GM19324 (cell line): ENCODE measurements at regions not wholly inside any gene's neighbourhood (a gene's known extent, or its start where the extent isn't known, plus 50 kb on each side); places are given as distances from the start of the nearest gene placed in this dataset.
"Not testable (repeated sequence)": the region's sequence is repeated elsewhere in the genome, so short reads cannot be mapped to it uniquely, and the experiment has no call there.

ENCODE experiments used
- ATAC-seq: cut with Tn5 transposase; IDR thresholded peaks from one replicate; pipeline ENCODE4 v1.9.1; 2021; ENCODE audit warnings: mild to moderate bottlenecking, moderate library complexity; ENCODE audit not compliant: unreplicated experiment, low FRiP score

DNA sequence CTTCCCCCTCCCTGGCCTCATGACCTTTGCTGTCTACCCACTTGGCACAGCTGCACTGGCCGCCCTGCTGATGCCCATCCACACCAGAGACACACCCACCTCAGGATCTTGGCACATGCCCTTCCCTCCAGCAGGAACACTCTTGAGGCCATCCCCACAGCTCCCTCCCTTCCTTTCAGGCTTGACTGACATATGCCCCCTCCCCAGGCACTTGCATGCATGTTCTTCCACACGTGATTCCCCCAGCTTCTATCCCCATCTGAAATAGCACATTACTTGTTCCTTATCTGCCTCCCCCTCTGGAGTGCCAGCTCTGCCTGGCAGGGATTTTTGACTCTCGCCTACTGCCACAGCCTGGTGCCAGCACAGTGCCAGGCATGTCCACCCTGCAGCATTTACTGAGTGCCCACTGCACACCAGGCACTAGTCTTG, 98.5 kb upstream of the SLC25A33 start:
- ATAC-seq: no peak

DNA sequence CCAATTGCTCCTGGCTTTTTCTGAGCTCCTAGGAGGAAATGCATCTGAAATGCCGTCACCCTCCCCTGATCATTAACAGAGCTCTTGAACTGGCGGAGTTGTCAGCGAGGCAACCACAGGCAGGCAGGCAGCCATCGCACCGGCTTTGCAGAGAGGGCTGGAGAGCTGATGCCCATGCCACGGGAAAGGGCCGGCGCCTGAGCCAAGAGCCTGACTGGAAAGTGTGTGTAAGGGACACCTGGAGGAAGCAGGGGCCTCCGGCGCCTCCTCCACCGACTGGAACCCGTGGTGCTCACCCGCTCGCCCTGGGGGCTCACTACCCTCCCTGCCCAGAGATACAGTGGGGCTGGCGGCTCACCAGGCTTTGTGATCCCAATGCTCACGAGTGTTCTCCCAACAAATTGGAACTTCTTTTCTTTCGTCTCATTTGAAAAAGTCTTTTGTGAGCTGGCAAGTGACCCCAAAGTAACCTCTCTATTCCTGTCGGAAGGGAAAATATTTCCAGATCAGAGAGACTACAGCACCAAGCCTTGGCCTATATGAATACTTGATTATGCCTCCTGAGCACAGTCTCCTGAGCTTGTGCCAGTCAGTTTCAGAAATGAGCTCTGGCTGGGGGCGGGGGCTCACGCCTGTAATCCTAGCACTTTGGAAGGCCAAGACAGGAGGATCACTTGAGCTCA, 97.7 kb upstream of the SLC25A33 start:
- ATAC-seq: no peak

DNA sequence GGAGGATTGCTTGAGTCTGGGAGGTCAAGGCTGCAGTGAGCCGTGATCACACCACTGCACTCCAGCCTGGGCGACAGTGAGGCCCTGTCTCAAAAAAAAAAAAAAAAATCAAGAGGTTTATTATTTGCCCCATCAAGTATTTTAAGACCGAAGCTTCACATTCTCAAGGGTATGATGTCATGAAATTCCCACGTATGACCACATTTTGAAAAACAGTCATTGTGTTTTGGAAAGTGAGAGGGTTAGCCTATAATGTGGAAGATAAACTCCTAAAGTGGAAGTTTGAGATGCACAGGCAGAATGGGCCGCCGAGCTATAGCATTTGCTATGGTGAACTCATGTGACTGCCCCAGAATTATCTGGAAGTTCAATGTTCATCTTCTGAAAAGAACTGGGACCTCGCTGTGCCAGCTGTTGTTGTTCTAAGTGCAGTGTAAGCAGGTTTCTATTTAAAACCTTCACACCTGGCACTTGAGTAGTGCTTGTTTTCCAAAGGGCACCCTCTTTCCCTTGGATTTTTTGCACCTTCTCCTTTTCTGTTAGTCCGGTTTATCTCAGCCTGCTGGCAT, 96.9 kb upstream of the SLC25A33 start:
- ATAC-seq: no peak

DNA sequence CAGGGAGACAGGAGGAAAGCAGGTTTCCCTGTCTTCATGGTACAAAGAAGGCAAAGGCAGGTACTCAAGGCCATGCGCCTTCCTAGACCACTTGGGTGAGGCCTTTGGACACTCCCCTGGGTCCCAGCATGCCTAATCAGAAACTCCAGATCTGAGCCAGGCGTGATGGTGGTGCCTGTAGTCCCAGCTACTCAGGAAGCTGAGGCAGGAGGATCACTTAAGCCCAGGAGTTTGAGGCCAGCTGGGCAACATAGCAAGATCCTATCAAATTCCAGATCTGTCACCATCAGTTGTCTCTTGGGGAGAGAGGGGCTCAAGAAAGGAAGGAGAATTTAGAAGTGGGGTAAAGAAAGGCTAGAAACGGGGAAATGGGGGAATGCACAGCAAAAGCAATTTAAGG, 96.3 kb upstream of the SLC25A33 start:
- no peak for ATAC-seq

DNA sequence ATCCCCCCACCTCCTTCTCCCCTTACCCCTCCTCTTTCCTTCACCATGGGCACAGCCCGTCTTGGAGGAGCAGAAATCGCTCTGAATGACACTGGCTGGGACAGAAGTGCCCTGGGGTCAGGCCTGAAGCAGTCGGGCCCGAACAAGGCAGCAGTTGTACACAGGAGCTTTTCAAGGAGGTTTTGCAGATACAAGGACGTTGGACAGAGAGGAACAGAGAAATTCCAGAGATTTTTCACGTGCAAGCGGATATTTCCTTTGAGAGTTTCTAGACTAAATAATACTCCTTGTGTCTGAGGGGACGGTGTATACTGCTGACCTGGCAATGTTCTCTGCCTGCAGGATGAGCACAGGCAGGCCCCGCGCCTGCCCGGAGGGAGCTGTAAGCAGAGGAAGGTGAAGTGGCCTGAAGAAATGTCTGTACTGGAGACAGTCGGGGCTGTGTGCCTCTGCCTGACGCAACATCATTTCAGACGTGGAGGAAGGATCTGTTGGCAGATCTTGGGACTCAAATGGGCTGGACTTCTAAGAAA, 95.3 kb upstream of the SLC25A33 start:
- no peak for ATAC-seq

DNA sequence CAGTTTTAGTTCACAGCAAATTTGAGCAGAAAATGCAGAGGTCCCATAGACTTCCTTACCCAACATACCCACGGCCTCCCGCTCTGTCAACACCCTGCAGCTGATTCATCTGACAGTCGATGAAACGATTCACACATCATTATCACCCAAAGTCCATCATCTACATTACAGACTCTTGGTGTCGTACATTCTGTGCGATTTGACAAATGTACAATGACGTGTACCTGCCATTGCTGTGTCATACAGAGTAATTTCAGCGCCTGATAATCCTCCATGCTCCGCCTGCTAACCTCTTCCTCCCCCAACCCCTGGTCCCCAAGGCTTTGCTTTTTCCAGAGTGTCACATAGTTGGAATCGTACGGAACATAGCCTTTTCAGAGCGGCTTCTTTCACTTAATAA, 94.7 kb upstream of the SLC25A33 start:
- ATAC-seq: no peak

DNA sequence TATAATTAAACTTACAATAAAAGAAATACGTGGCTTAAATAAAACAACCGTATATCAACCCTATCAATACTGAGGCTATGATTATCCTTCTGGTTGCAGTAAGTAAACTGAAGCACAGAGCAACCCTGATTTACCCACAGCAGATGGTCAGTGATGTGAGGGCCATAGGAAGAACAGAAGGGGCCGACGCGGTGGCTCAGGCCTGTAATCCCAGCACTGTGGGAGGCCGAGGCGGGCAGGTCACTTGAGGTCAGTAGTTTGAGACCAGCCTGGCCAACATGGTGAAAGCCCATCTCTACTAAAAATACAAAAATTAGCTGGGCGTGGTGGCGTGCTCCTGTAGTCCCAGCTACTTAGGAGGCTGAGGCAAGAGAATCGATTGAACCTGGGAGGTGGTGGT, 94.2 kb upstream of the SLC25A33 start:
- not testable (repeated sequence) for ATAC-seq

DNA sequence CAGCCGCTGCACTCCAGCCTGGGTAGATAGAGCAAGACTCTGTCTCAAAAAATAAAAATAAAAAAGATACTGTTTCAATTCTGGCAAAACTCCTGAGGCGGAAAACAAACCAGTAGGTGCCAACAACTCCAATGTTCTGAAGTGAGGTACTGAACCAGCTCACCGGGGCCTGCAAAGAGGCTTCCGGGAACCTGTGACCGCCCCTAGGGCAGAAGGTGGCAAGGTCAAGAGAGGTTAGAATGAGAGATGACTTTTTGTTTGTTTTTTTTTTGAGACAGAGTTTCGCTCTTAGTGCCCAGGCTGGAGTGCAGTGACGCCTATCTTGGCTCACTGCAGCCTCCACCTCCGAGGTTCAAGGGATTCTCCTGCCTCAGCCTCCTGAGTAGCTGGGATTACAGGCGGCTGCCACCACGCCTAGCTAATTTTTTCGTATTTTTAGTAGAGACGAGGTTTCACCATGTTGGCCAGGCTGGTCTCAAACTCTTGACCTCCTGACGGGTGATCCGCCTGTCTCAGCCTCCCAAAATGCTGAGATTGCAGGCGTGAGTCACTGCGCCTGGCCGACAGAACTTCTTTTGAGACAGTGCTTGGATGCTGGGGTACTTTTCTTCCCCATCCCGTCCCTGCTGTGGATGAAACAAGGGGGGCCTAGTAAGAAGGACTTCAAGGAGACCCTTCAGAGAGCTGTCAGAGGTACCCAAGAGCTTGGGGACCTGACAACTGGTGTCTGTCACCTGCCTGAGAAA, 91.9 kb upstream of the SLC25A33 start:
- ATAC-seq: no peak

DNA sequence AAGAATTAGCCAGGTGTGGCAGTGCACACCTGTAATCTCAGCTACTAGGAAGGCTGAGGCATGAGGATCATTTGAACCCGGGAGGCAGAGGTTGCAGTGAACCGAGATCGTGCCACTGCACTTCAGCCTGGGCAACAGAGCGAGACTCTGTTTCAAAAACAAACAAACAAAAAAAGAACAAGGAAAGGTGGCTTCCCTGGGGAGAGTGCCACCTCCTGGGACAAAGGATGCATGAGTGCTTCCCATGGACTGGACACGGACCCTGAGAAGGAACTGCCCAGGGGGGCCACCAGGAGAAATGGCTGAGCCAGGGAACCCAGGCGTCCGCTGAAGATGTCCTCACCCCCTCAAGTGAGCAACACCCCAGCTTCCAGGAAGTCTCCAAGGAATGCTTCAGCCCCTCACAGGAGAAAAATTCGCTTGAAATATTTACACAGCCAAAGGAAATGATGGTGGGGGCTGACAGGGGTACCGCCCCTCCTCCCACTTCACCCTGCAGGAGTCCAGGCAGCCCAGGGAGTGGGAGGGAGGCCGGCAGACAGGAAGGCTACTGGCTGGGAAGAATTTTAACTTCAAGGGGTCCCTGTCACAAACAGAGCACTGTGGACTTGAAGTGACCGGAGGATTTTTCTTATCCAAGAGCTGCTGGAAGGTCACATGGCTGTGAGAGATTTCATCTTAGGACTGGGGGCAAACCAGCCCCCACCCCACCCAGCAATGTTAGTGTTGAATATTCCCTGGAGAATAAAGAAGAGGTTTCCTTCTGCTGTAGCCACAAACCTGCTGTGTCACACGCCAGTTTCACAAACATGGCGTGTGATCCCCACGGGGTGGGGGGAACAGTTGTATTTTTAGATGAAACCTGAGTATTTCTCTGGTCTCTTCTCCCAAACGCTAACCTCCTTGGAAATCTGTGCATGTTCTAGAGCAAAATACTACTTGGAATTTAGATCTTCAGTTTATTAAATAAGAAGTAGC, 90.8 kb upstream of the SLC25A33 start:
- no peak for ATAC-seq

DNA sequence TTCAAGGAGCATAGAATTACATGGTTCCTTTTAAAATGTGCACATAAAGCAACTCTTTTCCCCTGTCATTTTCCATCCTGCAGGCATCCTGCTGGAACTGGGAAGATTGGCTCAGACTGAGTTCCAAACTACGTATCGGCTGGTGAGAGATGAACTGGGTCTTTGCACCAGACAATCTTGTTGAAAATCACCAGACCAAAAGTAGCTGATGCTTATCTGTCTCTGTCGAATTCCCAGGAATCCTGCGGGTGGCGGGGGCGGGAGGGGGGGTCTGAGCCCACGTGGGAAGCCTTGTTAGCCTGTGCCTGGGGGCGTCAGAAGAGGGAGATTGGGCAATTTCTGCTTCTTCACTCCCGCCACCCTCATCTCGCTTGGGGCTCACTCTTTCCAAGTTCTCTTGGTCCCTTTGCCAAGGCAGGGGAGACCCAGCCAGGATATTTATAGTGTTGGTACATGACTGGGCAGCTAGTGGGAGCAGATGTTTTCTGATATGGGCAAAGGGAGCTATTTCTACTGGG, 90.1 kb upstream of the SLC25A33 start:
- no peak for ATAC-seq

DNA sequence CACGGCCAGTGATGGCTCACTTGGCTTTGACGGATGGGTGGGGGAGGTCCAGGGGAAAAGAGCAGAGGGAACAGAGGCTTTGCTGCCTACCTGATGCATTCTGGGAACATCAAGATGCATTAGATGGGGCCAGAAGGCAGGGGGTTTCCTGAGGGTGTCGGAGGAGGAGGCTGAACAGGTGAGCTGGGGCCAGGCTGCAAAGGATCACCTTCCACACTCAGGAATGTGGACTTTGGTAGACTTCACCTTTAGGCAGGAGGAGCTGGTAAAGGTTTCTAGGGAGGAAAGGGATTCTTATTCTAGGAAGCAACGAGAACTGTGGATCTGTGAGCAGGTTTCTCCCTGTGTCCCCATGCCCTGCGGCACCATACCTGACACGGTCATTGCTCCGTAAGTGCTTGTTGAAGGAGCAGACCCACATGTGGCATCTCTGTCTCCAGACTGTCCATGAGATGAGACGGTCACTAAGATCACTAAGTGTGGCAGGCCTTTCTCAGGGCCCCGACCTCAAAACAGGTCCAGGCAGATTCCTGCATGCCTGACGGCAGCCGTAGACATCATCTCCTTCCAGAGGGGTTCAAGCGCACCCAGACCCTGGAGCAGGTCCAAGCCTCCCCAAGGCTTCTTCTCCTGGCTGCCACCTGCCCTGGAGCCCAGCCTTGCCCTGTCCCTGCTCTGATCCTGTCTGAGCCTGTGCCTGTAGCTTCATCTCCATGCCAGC, 89.1 kb upstream of the SLC25A33 start:
- no peak for ATAC-seq

DNA sequence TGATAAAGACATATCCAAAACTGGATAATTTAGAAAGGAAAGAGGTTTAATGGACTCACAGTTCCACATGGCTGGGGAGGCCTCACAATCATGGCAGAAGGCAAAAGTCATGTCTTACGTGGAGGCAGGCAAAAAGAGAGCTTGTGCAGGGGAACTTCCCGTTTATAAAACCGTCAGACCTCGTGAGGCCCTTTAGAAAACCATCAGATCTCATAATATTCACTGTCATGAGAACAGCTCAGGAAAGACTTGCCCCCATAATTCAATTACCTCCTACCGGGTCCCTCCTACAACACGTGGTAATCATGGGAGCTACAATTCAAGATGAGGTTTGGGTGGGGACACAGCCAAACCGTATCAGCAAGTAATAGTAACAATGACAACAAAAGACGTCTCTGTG, 88.2 kb upstream of the SLC25A33 start:
- ATAC-seq: no peak

DNA sequence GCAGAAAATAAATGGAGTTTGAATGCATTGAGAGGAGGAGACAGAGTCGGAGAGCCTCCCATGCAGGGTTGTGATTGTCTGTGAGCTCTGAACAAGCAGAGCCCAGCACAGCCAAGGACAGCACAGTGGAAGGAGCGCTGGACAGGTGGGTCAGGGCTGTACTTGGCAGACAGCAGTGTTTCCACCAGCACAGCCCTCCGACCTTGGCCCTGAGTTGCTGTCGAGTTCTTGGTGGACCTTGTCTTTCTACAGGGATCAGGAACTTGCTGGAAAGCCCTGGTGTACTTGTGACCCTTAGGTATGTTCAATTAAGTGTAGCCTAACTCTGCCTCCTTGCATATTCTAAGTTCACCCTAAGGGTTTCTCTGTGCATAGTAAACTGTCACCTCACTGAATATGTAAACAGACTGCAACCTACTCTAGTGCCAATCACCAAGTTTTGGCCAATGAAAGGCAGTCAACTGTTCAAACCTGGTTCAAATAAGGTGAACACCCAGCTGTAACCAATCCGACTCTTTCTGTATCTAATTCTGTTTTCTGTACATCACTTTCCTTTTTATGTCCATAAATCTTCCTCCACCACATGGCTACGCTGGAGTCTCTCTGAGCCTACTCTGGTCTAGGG, 86.6 kb upstream of the SLC25A33 start:
- ATAC-seq: no peak

DNA sequence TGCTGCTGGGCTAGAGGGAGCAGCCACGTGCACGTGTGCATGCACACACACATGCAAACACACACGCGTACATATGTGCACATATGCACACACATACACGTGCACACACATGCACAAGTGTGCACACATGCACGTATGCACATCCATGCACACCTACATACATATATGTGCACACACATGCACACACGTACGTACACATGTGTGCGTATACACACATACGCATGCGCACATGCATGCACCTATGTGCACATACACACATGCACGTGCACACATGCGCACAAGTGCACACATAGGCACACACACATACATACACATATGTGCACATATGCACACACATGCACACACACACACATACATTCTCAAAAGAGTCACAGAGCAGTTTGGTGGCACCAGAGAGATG, 85.9 kb upstream of the SLC25A33 start:
- ATAC-seq: no peak

DNA sequence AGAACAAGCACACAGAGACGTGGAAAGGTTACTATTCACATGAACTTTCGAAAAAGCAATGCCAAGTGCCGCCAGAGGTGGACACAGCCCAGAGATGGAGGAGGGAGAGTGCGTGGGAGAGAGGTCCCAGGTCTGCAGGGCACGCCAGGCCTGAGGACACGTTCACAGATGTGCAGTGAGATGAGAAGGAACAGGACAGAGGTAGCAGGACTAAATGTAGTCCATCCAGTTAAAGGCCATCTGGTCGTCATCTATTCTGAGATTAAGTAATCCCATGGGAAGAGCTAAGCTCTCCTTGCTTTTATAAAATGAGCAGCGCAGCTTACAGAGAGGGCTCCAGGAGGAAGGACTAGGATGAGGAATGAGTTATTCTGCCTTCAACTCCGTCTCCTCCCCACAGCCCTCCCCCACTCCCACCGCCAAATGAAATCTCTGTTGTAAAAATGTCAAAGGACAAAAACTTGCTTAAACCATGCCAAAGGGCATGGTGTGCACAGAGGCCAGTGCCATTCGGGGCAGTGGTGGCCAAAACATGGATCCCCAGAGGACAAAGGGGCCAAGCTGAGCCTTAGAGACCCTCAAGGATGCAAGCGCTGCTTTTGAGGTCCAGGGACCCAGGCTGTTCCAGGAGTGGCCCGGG, 85.4 kb upstream of the SLC25A33 start:
- no peak for ATAC-seq

DNA sequence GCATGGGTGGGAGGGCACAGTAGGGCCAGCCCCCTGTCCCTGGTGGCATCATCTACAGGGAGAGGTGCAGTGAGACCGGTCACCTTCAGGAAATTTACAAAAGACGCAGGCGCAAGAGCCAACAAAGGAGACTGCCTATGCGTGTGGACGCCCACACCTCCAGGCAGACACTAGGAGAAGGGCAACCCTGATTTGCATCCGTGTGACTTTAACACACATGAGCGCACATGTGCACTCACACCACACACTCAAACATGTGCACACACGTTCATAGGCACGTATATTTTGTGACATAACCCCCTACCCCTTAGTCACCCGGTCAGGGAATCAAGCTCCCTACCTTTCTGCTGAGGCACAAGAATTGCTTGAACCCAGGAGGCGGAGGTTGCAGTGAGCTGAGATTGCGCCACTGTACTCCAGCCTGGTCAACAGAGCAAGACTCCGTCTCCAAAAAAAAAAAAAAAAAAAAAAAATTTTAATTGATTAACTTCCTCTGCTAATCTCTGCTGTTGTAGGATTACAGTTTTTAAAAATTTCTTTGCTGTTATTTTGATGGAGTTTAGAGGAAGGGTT, 84.7 kb upstream of the SLC25A33 start:
- no peak for ATAC-seq

DNA sequence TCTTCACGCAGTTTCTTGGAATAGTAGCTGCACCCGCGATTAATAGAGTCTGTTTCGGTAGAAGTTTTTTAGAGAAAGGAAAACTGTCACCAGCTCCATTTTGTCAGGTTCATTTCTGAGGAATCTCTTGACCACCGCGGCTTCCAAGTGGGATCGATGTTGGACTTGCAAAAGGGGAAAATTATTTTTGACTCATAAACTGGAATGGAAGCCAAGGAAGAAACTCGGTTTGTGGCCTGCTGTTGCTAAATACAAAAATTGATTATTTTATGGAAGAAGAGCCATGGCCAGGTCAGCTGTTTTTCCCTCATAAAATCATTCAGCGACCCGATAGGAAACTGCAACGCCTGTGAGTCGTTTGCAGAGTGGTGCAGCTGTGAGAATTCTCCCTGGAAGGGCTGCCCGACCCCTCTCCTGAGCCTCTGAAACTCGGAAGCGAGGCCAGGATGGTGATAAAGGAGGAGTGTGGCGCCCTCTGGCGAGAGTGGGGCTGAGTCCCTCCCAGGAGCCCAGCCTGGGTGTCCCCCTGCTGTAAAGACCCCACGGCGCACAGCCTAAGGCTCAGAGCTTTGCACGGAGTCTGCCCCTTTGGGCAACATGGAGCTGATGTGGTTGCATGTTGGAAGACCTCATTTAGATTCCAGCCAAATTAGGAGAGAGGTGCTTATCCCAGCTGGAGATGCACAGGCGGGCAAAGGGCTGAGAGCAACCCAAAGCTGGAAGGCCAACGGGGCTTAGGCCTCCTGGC, 83.6 kb upstream of the SLC25A33 start:
- no peak for ATAC-seq

DNA sequence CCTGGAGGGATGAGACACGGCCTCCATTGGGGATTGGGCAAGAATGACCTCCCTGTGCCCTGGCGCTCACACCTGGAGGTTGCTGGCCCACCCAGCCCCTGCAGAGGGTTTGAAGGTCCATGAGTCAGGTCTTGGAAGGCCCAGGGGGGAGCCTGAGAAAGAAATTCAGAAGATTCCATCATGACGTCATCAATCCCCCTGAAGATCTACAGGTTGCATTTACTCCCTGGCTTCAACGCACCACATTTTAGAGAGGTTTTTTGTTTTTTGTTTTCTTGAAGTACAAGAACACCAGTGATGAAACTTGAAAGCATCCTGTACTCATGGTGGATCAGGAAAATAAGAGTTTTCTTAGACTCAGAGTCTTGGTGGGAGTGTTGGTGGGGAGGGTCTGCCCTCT, 82.4 kb upstream of the SLC25A33 start:
- ATAC-seq: no peak
